ENCODE measurements at regions not wholly inside any gene's neighbourhood (a gene's known extent, or its start where the extent isn't known, plus 50 kb on each side); places are given as distances from the start of the nearest gene placed in this dataset.

GRCh38 chr17:45722161-45722560, 62.0 kb upstream of the CRHR1 start:
- Histone ChIP-seq H3K9me3 (replicated peaks; ENCODE audit: control insufficient read depth, insufficient read depth, low read length) (no peaks in the 10 kb centered on the region), H2AFZ (ENCODE audit: low read depth, low read length) (no peak overlapping the region), H3K9me1 (replicated peaks; ENCODE audit: control insufficient read depth, extremely low read depth, insufficient read depth, low read length) (no peaks in the 10 kb centered on the region), H4K20me1 (replicated peaks; ENCODE audit: control insufficient read depth, extremely low read depth, insufficient read depth, low read length) (no peaks in the 10 kb centered on the region), H3K4me3 (replicated peaks in 1 of 3; ENCODE audit: insufficient read depth in 1 of 3, low read depth in 1 of 3, low read length in 3 of 3) (no peak overlapping the region), H3K4me1 (ENCODE audit: control insufficient read depth, extremely low read depth, insufficient read depth, low read length) (no peaks in the 10 kb centered on the region), H3K4me2 (ENCODE audit: insufficient read depth, low read length) (no peak overlapping the region), H3K36me3 (ENCODE audit: control insufficient read depth in 2 of 2, extremely low read depth in 1 of 2, insufficient read depth in 2 of 2, low read length in 2 of 2) (no peaks in the 10 kb centered on the region), H3K27me3 (ENCODE audit: control insufficient read depth in 2 of 2, insufficient read depth in 2 of 2, low read length in 2 of 2) (peaks cover 2 to 18% of the 10 kb centered on the region in 2 experiments), H3K27ac (ENCODE audit: insufficient read depth, low read depth, low read length) (no peak overlapping the region), H3K9ac (replicated peaks; ENCODE audit: extremely low read depth, insufficient read depth, low read length) (no peak overlapping the region), H3K79me2 (ENCODE audit: control insufficient read depth, insufficient read depth, low read length) (no peaks in the 10 kb centered on the region)
- DNase-seq (ENCODE audit: low read depth, low spot score) (no peak), FAIRE-seq (no peak)
- ChIA-PET POLR2A (no interaction called here), CTCF (interaction anchor here (0.5 to 2.4 kb wide), 12 partner anchors 11 to 434 kb away, joined by 3 to 19 read pairs (median 3); no protein-coding TSS in a partner anchor)
- no peak for TF ChIP-seq GATA2 (IDR thresholded peaks at IDR 0.05; ENCODE audit: insufficient read depth, insufficient read length, low read depth, low read length)
- no peak for TF ChIP-seq POLR2A (IDR thresholded peaks at IDR 0.05; ENCODE audit: low read depth, low read length)
- TF ChIP-seq JUN (IDR thresholded peaks at IDR 0.05; ENCODE audit: borderline replicate concordance, insufficient read depth, insufficient read length, low read depth) = no peak
- no peak for TF ChIP-seq FOS (IDR thresholded peaks at IDR 0.05; ENCODE audit: borderline replicate concordance, insufficient read depth, low read length)
- no peak for TF ChIP-seq POLR2AphosphoS5 (IDR thresholded peaks at IDR 0.05; ENCODE audit: insufficient read depth, low read depth, low read length)
- no peak for TF ChIP-seq EZH2 (IDR thresholded peaks at IDR 0.05; ENCODE audit: borderline replicate concordance, low read depth, low read length, severe bottlenecking)
- peak; percentile 8 to 28 for TF ChIP-seq CTCF (IDR thresholded peaks at IDR 0.05; ENCODE audit: extremely low read depth in 1 of 2, insufficient read depth in 1 of 2, low read depth in 1 of 2, low read length in 2 of 2)
- BruUV-seq (replicated peaks) = no TSS peak
- dilution Hi-C loops (cut with MboI; ENCODE audit: extremely low pct_ligation_motif_present, low sequenced_read_pairs) (no loop called here), intact Hi-C loops (cut with micrococcal nuclease) (loop anchor here (2.0 kb wide), 1 partner anchor 111 kb away; no protein-coding TSS in a partner anchor)
